Omental fat pad (tissue), 3 donors: ENCODE measurements at regions not wholly inside any gene's neighbourhood (a gene's known extent, or its start where the extent isn't known, plus 50 kb on each side); places are given as distances from the start of the nearest gene placed in this dataset.

Source experiments
- ATAC-seq: fragments of 150-250 bp; one replicate; pipeline ENCODE4 v1.9.1; 2016; ENCODE audit warnings: mild to moderate bottlenecking, moderate library complexity; ENCODE audit not compliant: low FRiP score
- DNase-seq: peaks from one replicate; pipeline ENCODE4 v3.0.0-alpha.2; 2019; ENCODE audit warnings: low spot score
- TF ChIP-seq, protein P1 (sequence below), 3 donors: fragments of 450-650 bp; IDR thresholded peaks; one replicate each; pipeline ENCODE4 v1.5.1; 2016 to 2017; ENCODE audit warnings: antibody characterized with exemption in 3 of 3, mild to moderate bottlenecking in 3 of 3, moderate library complexity in 2 of 3

GRCh38 chr11:121807051-121807450, 309.0 kb downstream of the BLID start:
- DNase-seq = no peak
- TF ChIP-seq, protein P1, sequence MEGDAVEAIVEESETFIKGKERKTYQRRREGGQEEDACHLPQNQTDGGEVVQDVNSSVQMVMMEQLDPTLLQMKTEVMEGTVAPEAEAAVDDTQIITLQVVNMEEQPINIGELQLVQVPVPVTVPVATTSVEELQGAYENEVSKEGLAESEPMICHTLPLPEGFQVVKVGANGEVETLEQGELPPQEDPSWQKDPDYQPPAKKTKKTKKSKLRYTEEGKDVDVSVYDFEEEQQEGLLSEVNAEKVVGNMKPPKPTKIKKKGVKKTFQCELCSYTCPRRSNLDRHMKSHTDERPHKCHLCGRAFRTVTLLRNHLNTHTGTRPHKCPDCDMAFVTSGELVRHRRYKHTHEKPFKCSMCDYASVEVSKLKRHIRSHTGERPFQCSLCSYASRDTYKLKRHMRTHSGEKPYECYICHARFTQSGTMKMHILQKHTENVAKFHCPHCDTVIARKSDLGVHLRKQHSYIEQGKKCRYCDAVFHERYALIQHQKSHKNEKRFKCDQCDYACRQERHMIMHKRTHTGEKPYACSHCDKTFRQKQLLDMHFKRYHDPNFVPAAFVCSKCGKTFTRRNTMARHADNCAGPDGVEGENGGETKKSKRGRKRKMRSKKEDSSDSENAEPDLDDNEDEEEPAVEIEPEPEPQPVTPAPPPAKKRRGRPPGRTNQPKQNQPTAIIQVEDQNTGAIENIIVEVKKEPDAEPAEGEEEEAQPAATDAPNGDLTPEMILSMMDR (IDR thresholded peaks at IDR 0.05) = no peak
- ATAC-seq = no peak

- no peak for DNase-seq
- ATAC-seq = no peak
- TF ChIP-seq, protein P1 (IDR thresholded peaks at IDR 0.05) = no peak
Measured at GRCh38 chr11:121802542-121802941, 313.5 kb downstream of the BLID start.

DNA sequence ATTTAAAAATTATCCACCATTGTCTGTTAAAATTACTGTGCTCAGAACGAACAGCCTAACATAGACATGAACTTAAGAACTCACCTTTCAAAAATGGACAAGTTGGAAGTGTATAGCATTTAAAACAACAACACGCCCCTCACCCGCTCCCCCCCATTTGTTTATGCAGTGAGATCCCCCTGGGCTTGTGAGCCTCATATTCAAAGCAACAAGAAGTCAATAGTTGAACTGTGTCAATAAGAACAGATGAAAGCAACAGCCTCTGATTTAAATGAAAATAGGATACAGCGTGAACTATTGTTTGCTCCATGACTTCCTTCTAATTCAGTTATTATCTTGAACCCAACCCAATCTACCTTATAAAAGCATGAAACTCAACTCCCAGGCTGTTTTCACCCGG, 314.2 kb downstream of the BLID start:
- TF ChIP-seq, protein P1 (IDR thresholded peaks at IDR 0.05) = no peak
- DNase-seq (no peak), ATAC-seq (no peak)

- TF ChIP-seq, protein P1 (IDR thresholded peaks at IDR 0.05) = no peak
- ATAC-seq (no peak), DNase-seq (no peak)
Measured at GRCh38 chr11:121801394-121801748, 314.6 kb downstream of the BLID start.

- TF ChIP-seq, protein P1 (IDR thresholded peaks at IDR 0.05) = no peak
- DNase-seq (no peak), ATAC-seq (no peak)
Measured at GRCh38 chr11:121800731-121801393, 315.2 kb downstream of the BLID start.

- TF ChIP-seq, protein P1 (IDR thresholded peaks at IDR 0.05) = no peak
- no peak for ATAC-seq
- DNase-seq = no peak
Measured at GRCh38 chr11:121800240-121800639, 315.8 kb downstream of the BLID start.

DNA sequence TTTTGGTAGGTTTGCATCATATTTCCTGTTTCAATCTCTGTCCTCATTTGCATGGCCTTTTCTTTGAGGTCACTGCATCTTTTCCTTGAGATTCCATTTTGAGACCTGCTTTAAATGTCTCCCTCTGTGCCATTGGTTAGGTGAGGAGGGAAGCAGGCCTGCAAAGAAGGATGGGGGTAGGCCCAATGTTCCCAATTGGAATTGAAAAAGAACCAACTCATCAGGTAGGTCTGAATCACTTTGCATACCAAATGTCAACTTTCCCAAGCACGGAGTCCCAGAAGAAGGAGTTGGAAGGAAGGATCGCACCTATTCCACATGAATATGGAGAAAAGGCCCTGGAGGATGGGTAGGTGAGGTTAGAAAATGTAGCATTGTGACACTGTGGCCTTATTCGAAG, 318.5 kb downstream of the BLID start:
- no peak for ATAC-seq
- no peak for DNase-seq
- TF ChIP-seq, protein P1 (IDR thresholded peaks at IDR 0.05) = no peak
